ENCODE measurements at regions not wholly inside any gene's neighbourhood (a gene's known extent, or its start where the extent isn't known, plus 50 kb on each side); places are given as distances from the start of the nearest gene placed in this dataset.

DNA sequence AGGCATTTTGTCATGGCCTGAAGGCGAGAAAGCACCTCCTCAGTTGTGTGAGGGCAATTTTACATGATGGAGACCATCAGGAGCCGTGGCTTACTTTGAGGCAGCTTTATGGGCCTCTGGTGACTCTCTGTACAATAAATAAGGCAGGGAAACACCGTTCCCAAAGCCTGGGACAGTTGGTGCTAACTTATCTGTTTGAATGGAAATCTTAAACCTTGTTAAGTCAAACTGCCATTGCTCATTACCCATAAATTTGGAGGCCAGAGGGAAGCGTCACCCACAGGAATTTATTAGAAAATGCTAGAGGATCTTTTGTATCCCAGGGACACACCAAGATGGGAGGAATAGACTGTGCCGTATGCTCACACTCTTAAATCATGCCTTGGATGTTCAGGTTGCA lies 1156.9 kb downstream of the BRD1 start:
- H3K36me3 ChIP-seq (ENCODE audit: control insufficient read depth in 2 of 2, insufficient read depth in 2 of 2, low read length in 2 of 2): no peaks in the 10 kb centered on the region
- H3K4me3 ChIP-seq (ENCODE audit: low read length in 2 of 2): no peak overlapping the region
- H3K9ac ChIP-seq (ENCODE audit: low read length in 2 of 2): no peak overlapping the region
- no peaks in the 10 kb centered on the region for H3K27me3 ChIP-seq (ENCODE audit: control insufficient read depth in 1 of 2, insufficient read depth in 2 of 2, low read length in 2 of 2)
- no peak overlapping the region for H3K27ac ChIP-seq (ENCODE audit: low read length)
- no peaks in the 10 kb centered on the region for H3K4me1 ChIP-seq (ENCODE audit: control insufficient read depth, insufficient read depth, low read length)
- H3K9me3 ChIP-seq (ENCODE audit: control insufficient read depth in 2 of 2, low read length in 2 of 2): peaks cover 10 to 24% of the 10 kb centered on the region in 2 donors

DNA sequence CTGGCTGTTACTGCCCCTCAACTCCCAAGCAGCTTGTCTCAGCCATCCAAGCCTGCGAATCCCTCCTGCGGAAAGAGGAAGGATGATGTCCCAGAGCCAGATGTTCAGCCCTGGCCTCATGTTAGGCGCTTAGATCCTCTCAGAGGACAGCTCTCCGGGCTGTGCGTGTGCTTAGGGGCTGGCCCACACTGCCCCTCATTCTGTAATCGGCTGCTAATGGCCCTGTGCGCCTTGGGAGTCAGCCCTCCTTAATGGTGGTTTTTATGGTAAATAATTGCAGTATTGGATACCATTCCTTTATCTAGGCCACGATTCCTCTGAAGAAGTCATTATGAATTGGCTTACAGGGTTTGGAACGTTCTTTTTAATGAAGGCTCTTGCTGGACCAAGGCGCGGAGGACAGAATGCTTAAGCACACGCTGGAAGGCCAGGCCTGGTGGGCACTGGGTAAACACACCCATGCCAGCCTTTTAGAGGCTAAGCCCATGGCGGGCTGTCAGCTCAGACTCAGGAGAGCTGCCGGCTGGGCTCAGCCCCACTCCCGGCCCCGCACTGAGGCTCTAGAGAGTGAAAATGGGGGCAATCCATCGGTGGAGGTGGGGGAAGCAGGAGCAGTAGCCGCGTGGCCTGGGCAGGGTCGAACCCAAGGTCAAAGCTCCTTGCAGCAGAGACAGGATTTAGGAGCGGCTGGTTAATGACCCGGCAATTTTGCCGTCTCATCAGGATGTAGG lies 1157.5 kb downstream of the BRD1 start:
- Histone ChIP-seq H3K4me3 (ENCODE audit: low read length in 2 of 2) (no peak overlapping the region), H3K27me3 (ENCODE audit: control insufficient read depth in 1 of 2, insufficient read depth in 2 of 2, low read length in 2 of 2) (no peaks in the 10 kb centered on the region), H3K9ac (ENCODE audit: low read length in 2 of 2) (no peak overlapping the region), H3K27ac (ENCODE audit: low read length) (no peak overlapping the region), H3K4me1 (ENCODE audit: control insufficient read depth, insufficient read depth, low read length) (no peaks in the 10 kb centered on the region), H3K9me3 (ENCODE audit: control insufficient read depth in 2 of 2, low read length in 2 of 2) (peaks cover 10 to 24% of the 10 kb centered on the region in 2 donors), H3K36me3 (ENCODE audit: control insufficient read depth in 2 of 2, insufficient read depth in 2 of 2, low read length in 2 of 2) (no peaks in the 10 kb centered on the region)

DNA sequence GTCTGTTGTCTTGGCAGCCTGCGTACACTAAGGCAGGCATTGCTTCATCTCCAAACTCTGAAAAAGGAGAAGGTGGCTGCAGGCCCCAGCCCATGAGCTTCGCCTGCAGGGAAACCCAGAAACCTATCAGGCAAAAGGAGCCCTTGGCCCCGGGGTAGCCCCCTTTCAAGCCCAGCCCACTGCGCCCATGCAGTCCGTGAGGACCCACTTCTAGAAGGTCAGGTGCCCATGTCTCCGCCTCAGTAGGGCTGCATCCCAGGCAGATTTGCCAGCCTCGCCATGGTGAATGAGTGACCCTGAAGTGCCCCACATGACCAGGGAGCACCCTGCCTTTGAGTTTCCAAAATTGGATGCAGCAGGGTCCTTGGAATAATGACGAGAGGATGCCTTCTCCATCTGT lies 1158.4 kb downstream of the BRD1 start:
- Histone ChIP-seq H3K27me3 (ENCODE audit: control insufficient read depth in 1 of 2, insufficient read depth in 2 of 2, low read length in 2 of 2) (no peaks in the 10 kb centered on the region), H3K4me1 (ENCODE audit: control insufficient read depth, insufficient read depth, low read length) (no peaks in the 10 kb centered on the region), H3K9ac (ENCODE audit: low read length in 2 of 2) (no peak overlapping the region), H3K27ac (ENCODE audit: low read length) (no peak overlapping the region), H3K9me3 (ENCODE audit: control insufficient read depth in 2 of 2, low read length in 2 of 2) (peaks cover 10 to 24% of the 10 kb centered on the region in 2 donors), H3K4me3 (ENCODE audit: low read length in 2 of 2) (no peak overlapping the region), H3K36me3 (ENCODE audit: control insufficient read depth in 2 of 2, insufficient read depth in 2 of 2, low read length in 2 of 2) (no peaks in the 10 kb centered on the region)

DNA sequence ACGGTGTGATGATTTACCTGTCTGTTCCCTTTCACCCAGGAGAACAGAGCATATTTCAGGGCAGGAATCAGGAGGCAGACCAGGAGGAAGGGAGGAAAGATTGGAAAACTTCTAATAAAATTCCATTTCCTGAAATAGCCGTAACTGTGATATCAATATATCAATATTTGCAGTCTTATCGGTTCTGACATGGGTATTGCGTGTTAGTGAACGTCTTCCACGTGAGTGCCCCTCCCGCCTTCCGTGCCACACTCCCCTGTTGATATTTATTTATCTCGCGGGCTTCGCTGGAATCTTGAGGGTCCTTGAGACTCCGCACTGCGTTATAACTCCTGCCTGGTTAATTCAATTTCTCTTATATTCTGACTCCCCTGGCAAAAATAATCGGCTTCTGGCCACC lies 1160.4 kb downstream of the BRD1 start:
- Histone ChIP-seq H3K36me3 (ENCODE audit: control insufficient read depth in 2 of 2, insufficient read depth in 2 of 2, low read length in 2 of 2) (no peaks in the 10 kb centered on the region), H3K27ac (ENCODE audit: low read length) (no peak overlapping the region)

DNA sequence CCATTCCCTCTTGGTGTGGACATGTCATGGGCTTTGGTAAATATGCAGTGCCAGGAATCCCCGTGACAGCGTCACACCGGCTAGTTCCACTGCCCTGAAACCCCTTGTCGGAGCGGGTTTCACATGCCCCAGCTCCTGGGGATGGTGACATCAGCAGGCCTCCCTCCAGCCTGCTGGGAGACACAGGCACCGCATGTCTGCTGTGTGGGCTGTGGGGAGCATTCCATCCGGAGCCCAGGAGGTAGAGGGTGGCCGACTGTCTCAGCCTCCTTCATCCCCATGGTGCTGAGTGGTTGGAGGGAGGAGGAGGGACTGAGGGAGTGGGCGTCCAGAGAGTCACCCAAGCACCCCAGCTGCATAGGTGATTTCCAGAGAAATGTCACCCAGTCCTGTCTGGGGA lies 1161.1 kb downstream of the BRD1 start:
- H3K9ac ChIP-seq (ENCODE audit: low read length in 2 of 2): no peak overlapping the region
- no peaks in the 10 kb centered on the region for H3K36me3 ChIP-seq (ENCODE audit: control insufficient read depth in 2 of 2, insufficient read depth in 2 of 2, low read length in 2 of 2)
- no peak overlapping the region for H3K4me3 ChIP-seq (ENCODE audit: low read length in 2 of 2)
- H3K9me3 ChIP-seq (ENCODE audit: control insufficient read depth in 2 of 2, low read length in 2 of 2): peaks cover 4 to 21% of the 10 kb centered on the region in 2 donors
- no peaks in the 10 kb centered on the region for H3K27me3 ChIP-seq (ENCODE audit: control insufficient read depth in 1 of 2, insufficient read depth in 2 of 2, low read length in 2 of 2)
- H3K27ac ChIP-seq (ENCODE audit: low read length): no peak overlapping the region
- H3K4me1 ChIP-seq (ENCODE audit: control insufficient read depth, insufficient read depth, low read length): no peaks in the 10 kb centered on the region

More for the DNA sequence above, 1160.4 kb downstream of the BRD1 start:
- Histone ChIP-seq H3K9me3 (ENCODE audit: control insufficient read depth in 2 of 2, low read length in 2 of 2) (peaks cover 9 to 24% of the 10 kb centered on the region in 2 donors), H3K4me3 (ENCODE audit: low read length in 2 of 2) (no peak overlapping the region), H3K4me1 (ENCODE audit: control insufficient read depth, insufficient read depth, low read length) (no peaks in the 10 kb centered on the region), H3K27me3 (ENCODE audit: control insufficient read depth in 1 of 2, insufficient read depth in 2 of 2, low read length in 2 of 2) (no peaks in the 10 kb centered on the region), H3K9ac (ENCODE audit: low read length in 2 of 2) (no peak overlapping the region)

DNA sequence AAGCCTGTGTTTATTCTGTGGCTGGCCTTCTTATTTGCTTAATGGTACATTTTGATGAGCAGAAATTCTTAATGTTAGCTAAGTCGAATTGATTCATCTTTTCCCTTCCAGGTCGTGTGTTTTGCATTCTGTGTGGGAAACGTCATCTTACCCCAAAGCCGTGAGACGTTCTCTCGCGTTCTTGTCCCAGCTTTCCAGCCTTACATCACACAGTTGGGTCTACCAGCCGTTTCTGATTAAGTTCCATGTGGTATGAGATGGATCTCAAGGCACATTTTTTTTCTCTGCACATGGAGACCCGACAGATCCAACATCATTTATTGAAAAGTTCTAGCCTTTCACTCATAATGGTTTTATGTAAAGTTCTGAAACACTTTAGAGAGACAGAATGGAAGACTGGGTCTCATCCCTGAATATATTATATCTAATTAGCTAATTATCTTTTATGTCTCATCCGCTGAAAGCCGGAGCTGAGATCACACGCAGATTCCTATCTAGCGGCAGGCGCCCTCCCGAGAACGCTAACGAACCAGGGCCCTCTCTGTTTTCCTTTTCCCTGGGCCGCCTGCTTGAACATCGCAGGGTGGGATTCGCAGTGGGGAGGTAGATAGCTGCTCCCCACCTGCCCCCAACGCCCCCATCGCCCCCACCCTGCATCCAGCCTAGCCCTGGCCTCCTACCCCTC lies 1162.2 kb downstream of the BRD1 start:
- Histone ChIP-seq H3K36me3 (ENCODE audit: control insufficient read depth in 2 of 2, insufficient read depth in 2 of 2, low read length in 2 of 2) (no peaks in the 10 kb centered on the region), H3K4me3 (ENCODE audit: low read length in 2 of 2) (no peak overlapping the region), H3K4me1 (ENCODE audit: control insufficient read depth, insufficient read depth, low read length) (no peaks in the 10 kb centered on the region), H3K27ac (ENCODE audit: low read length) (no peak overlapping the region), H3K9ac (ENCODE audit: low read length in 2 of 2) (no peak overlapping the region), H3K9me3 (ENCODE audit: control insufficient read depth in 2 of 2, low read length in 2 of 2) (peaks cover 4 to 14% of the 10 kb centered on the region in 2 donors), H3K27me3 (ENCODE audit: control insufficient read depth in 1 of 2, insufficient read depth in 2 of 2, low read length in 2 of 2) (no peaks in the 10 kb centered on the region)

DNA sequence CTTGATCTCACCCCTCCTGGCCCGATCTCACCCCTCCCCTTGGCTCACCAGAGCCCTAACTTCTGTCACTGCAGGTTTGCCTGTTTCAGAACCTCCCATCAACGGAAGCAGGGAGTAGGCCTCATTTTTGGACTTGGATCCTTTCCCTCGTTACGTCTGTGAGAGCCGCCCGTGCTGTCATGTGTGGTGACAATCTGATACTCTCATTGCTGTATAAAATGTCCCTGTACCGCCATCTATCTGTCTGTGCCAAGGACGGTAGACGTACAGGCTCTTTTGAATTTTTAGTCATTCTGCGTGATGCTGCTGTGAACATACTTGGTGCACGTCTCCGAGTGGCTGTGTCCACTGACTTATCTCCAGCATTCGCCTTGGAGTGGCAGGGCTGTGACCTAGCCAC lies 1163.1 kb downstream of the BRD1 start:
- H3K4me1 ChIP-seq (ENCODE audit: control insufficient read depth, insufficient read depth, low read length): no peaks in the 10 kb centered on the region
- no peak overlapping the region for H3K9ac ChIP-seq (ENCODE audit: low read length in 2 of 2)
- H3K9me3 ChIP-seq (ENCODE audit: control insufficient read depth in 2 of 2, low read length in 2 of 2): peaks cover 4 to 14% of the 10 kb centered on the region in 2 donors
- no peak overlapping the region for H3K27ac ChIP-seq (ENCODE audit: low read length)
- H3K27me3 ChIP-seq (ENCODE audit: control insufficient read depth in 1 of 2, insufficient read depth in 2 of 2, low read length in 2 of 2): no peaks in the 10 kb centered on the region
- no peak overlapping the region for H3K4me3 ChIP-seq (ENCODE audit: low read length in 2 of 2)
- no peaks in the 10 kb centered on the region for H3K36me3 ChIP-seq (ENCODE audit: control insufficient read depth in 2 of 2, insufficient read depth in 2 of 2, low read length in 2 of 2)

DNA sequence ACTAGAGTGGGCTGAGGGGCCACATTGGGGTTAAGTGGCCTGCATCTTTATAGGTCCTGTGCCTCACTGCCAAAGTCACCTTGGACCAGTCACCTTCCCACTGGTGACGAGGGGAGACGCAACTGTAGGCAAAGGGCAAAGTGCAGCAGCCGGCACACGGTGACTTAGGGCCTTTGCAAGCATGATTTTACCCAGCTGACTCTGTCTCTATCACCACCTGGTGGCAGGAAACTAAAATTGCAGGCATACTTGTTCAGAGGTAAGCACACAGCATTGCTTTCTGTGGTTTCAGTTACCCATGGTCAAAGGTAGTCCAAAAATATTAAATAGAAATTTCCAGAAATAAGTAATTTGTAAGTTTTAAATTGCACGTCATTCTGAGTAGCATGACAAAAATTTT lies 1164.4 kb downstream of the BRD1 start:
- no peak overlapping the region for H3K4me3 ChIP-seq (ENCODE audit: low read length in 2 of 2)
- peaks cover 4 to 14% of the 10 kb centered on the region in 2 donors for H3K9me3 ChIP-seq (ENCODE audit: control insufficient read depth in 2 of 2, low read length in 2 of 2)
- no peak overlapping the region for H3K9ac ChIP-seq (ENCODE audit: low read length in 2 of 2)
- H3K27me3 ChIP-seq (ENCODE audit: control insufficient read depth in 1 of 2, insufficient read depth in 2 of 2, low read length in 2 of 2): no peaks in the 10 kb centered on the region
- no peaks in the 10 kb centered on the region for H3K36me3 ChIP-seq (ENCODE audit: control insufficient read depth in 2 of 2, insufficient read depth in 2 of 2, low read length in 2 of 2)
- no peaks in the 10 kb centered on the region for H3K4me1 ChIP-seq (ENCODE audit: control insufficient read depth, insufficient read depth, low read length)
- no peak overlapping the region for H3K27ac ChIP-seq (ENCODE audit: low read length)

DNA sequence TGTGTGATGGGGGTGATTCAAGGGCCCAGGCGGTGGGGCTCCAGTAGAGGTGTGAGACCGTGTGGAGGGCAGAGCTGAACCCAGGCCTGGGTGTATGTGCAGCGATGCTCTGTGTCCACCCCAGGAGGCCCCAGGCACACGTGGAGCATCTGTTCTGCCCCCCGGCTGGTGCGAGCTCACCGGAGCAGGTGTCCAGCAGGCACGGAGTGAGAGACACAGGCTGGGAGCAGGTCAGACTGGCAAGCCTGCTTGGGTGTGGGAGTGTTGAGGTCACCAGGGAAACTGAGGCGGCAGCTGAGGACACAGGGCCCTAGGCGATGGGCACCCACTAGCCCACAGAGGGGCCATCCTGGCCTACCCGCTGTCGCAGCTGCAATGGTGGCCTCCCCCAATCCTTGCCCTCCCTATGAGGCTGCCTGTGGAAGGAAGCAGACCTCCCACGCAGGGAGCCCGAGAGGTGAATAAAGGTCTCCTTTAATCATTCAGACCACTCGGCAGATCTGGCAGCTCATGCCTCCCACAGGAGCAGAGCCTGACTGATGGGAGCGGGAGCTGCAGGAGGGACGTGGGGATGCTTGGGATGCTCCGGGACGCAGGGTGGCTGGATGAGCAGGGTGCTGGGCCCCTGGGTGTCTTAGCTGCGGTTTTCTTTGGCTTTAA lies 1165.1 kb downstream of the BRD1 start:
- H3K27me3 ChIP-seq (ENCODE audit: control insufficient read depth in 1 of 2, insufficient read depth in 2 of 2, low read length in 2 of 2): no peaks in the 10 kb centered on the region
- no peak overlapping the region for H3K9ac ChIP-seq (ENCODE audit: low read length in 2 of 2)
- no peaks in the 10 kb centered on the region for H3K4me1 ChIP-seq (ENCODE audit: control insufficient read depth, insufficient read depth, low read length)

DNA sequence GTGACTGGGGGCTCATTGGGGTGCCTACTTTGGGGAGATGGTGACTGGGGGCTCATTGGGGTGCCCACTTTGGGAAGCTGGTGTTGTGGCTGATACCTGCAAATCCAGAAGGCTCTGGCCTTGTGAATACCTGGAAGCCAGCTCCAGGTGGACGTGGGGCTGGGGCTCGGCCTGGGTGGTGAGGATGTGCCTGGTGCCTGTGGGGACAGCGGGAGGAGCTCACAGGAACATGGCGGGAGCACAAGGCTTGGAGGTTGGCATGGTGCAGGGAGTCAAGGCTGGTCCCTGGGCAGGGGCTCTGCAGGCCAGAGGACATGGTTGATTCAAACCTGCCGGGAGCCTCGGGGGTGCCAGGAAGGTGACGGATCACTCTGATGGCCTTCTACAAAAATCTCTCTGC lies 1165.7 kb downstream of the BRD1 start:
- Histone ChIP-seq H3K27ac (ENCODE audit: low read length) (no peak overlapping the region), H3K27me3 (ENCODE audit: control insufficient read depth in 1 of 2, insufficient read depth in 2 of 2, low read length in 2 of 2) (no peaks in the 10 kb centered on the region)

More for the DNA sequence above, 1165.1 kb downstream of the BRD1 start:
- peaks cover 4 to 14% of the 10 kb centered on the region in 2 donors for H3K9me3 ChIP-seq (ENCODE audit: control insufficient read depth in 2 of 2, low read length in 2 of 2)
- no peak overlapping the region for H3K27ac ChIP-seq (ENCODE audit: low read length)
- H3K36me3 ChIP-seq (ENCODE audit: control insufficient read depth in 2 of 2, insufficient read depth in 2 of 2, low read length in 2 of 2): no peaks in the 10 kb centered on the region
- no peak overlapping the region for H3K4me3 ChIP-seq (ENCODE audit: low read length in 2 of 2)

More for the DNA sequence above, 1165.7 kb downstream of the BRD1 start:
- Histone ChIP-seq H3K4me3 (ENCODE audit: low read length in 2 of 2) (no peak overlapping the region), H3K9me3 (ENCODE audit: control insufficient read depth in 2 of 2, low read length in 2 of 2) (peaks cover 4 to 14% of the 10 kb centered on the region in 2 donors), H3K4me1 (ENCODE audit: control insufficient read depth, insufficient read depth, low read length) (no peaks in the 10 kb centered on the region), H3K36me3 (ENCODE audit: control insufficient read depth in 2 of 2, insufficient read depth in 2 of 2, low read length in 2 of 2) (no peaks in the 10 kb centered on the region), H3K9ac (ENCODE audit: low read length in 2 of 2) (no peak overlapping the region)

Measured in stomach smooth muscle (tissue), 2 donors.